CD4-positive, CD25-positive, alpha-beta regulatory T cell (primary cell): ENCODE measurements at regions not wholly inside any gene's neighbourhood (a gene's known extent, or its start where the extent isn't known, plus 50 kb on each side); places are given as distances from the start of the nearest gene placed in this dataset.
"Not testable (repeated sequence)": the region's sequence is repeated elsewhere in the genome, so short reads cannot be mapped to it uniquely, and the experiment has no call there.

ENCODE experiments used
- ATAC-seq, 2 donors: fragments of 150-1000 bp; cut with Tn5 transposase; one replicate each; pipeline ENCODE4 v1.10.0; 2021; ENCODE audit warnings: low read depth in 2 of 2, moderate number of reproducible peaks in 2 of 2, moderate library complexity in 1 of 2
- DNase-seq, 3 donors: peaks; one replicate each; pipeline versions ENCODE4 v3.0.0 to v3.0.0-alpha.2; 2012 to 2022; ENCODE audit warnings: mixed read lengths in 1 of 3
- H3K27ac ChIP-seq: one replicate; pipeline ENCODE4 v1.7.0; 2013; ENCODE audit warnings: mild to moderate bottlenecking, low read length; ENCODE audit not compliant: insufficient read depth, poor library complexity, severe bottlenecking
- H3K27me3 ChIP-seq: one replicate; pipeline ENCODE4 v1.7.0; 2013; ENCODE audit warnings: low read length; ENCODE audit not compliant: control insufficient read depth, insufficient read depth
- H3K36me3 ChIP-seq: one replicate; pipeline ENCODE4 v1.7.0; 2013; ENCODE audit warnings: mild to moderate bottlenecking, low read length, moderate library complexity; ENCODE audit not compliant: control insufficient read depth, insufficient read depth
- H3K4me1 ChIP-seq: 2 replicates; pipeline ENCODE4 v1.7.0; 2013; ENCODE audit warnings: mild to moderate bottlenecking, low read length; ENCODE audit not compliant: insufficient read depth, control insufficient read depth, poor library complexity, severe bottlenecking
- H3K4me3 ChIP-seq: one replicate; pipeline ENCODE4 v1.7.0; 2013; ENCODE audit warnings: low read depth, mild to moderate bottlenecking, low read length, moderate library complexity
- H3K9me3 ChIP-seq, 2 experiments: 1 replicate in 1 of 2; 2 replicates in 1 of 2; pipeline ENCODE4 v1.7.0; 2013; ENCODE audit warnings: low read length in 2 of 2, mild to moderate bottlenecking in 1 of 2, moderate library complexity in 1 of 2; ENCODE audit not compliant: control insufficient read depth in 2 of 2
- H3K27ac Mint-ChIP-seq, 3 donors: one replicate each; pipeline ENCODE4 v1.8.0; 2020 to 2022; ENCODE audit warnings: mild to moderate bottlenecking in 3 of 3, mixed read lengths in 3 of 3, moderate library complexity in 2 of 3
- H3K27me3 Mint-ChIP-seq: one replicate; pipeline ENCODE4 v1.8.0; 2022; ENCODE audit warnings: mild to moderate bottlenecking, mixed read lengths
- H3K36me3 Mint-ChIP-seq: one replicate; pipeline ENCODE4 v1.8.0; 2020; ENCODE audit warnings: mixed read lengths
- H3K4me1 Mint-ChIP-seq, 4 donors: one replicate each; pipeline ENCODE4 v1.8.0; 2020 to 2022; ENCODE audit warnings: mixed read lengths in 4 of 4, mild to moderate bottlenecking in 1 of 4
- H3K4me3 Mint-ChIP-seq, 4 donors: one replicate each; pipeline ENCODE4 v1.8.0; 2020 to 2022; ENCODE audit warnings: mild to moderate bottlenecking in 4 of 4, mixed read lengths in 4 of 4, moderate library complexity in 3 of 4
- H3K9me3 Mint-ChIP-seq, 7 donors: one replicate each; pipeline ENCODE4 v1.8.0; 2020 to 2022; ENCODE audit warnings: mixed read lengths in 7 of 7, mild to moderate bottlenecking in 3 of 7, moderate library complexity in 2 of 7

- no peak overlapping the region for H3K27ac Mint-ChIP-seq
- no peak overlapping the region for H3K4me3 ChIP-seq
- H3K4me1 Mint-ChIP-seq = no peaks in the 10 kb centered on the region
- peaks cover 0 to 4% (median 0%) of the 10 kb centered on the region in 7 donors for H3K9me3 Mint-ChIP-seq
- H3K27ac ChIP-seq = no peak overlapping the region
- no peaks in the 10 kb centered on the region for H3K4me1 ChIP-seq
- H3K4me3 Mint-ChIP-seq = no peak overlapping the region
- peaks cover 10% of the 10 kb centered on the region for H3K27me3 Mint-ChIP-seq
- DNase-seq (no peak), ATAC-seq (no peak)
- no peaks in the 10 kb centered on the region for H3K36me3 ChIP-seq
- H3K9me3 ChIP-seq = no peaks in the 10 kb centered on the region
- no peaks in the 10 kb centered on the region for H3K27me3 ChIP-seq
- H3K36me3 Mint-ChIP-seq = no peaks in the 10 kb centered on the region
These were observed 457.7 kb downstream of the ICE1 start for GRCh38 chr5:5880077-5880763.

GRCh38 chr5:5857396-5857795 is 434.9 kb downstream of the ICE1 start:
- Mint-ChIP-seq H3K27ac (no peak overlapping the region), H3K27me3 (no peaks in the 10 kb centered on the region), H3K36me3 (no peaks in the 10 kb centered on the region), H3K4me3 (no peak overlapping the region), H3K4me1 (no peaks in the 10 kb centered on the region), H3K9me3 (peaks cover 0 to 7% (median 0%) of the 10 kb centered on the region in 7 donors)
- Histone ChIP-seq H3K36me3 (no peaks in the 10 kb centered on the region), H3K4me1 (no peaks in the 10 kb centered on the region), H3K4me3 (no peak overlapping the region), H3K27ac (no peak overlapping the region), H3K9me3 (no peaks in the 10 kb centered on the region), H3K27me3 (no peaks in the 10 kb centered on the region)
- no peak for ATAC-seq
- DNase-seq = no peak

- Mint-ChIP-seq H3K27me3 (no peaks in the 10 kb centered on the region), H3K36me3 (no peaks in the 10 kb centered on the region), H3K27ac (no peak overlapping the region), H3K4me1 (no peaks in the 10 kb centered on the region), H3K9me3 (peaks cover 0 to 7% (median 2%) of the 10 kb centered on the region in 7 donors), H3K4me3 (no peak overlapping the region)
- Histone ChIP-seq H3K27me3 (peaks cover 1% of the 10 kb centered on the region), H3K27ac (no peak overlapping the region), H3K36me3 (no peaks in the 10 kb centered on the region), H3K9me3 (no peaks in the 10 kb centered on the region), H3K4me1 (no peaks in the 10 kb centered on the region), H3K4me3 (no peak overlapping the region)
- DNase-seq = no peak
- no peak for ATAC-seq
These were observed 431.6 kb downstream of the ICE1 start for GRCh38 chr5:5854087-5854486.

- H3K9me3 Mint-ChIP-seq = peaks cover 0 to 3% (median 0%) of the 10 kb centered on the region in 7 donors
- Histone ChIP-seq H3K27me3 (no peaks in the 10 kb centered on the region), H3K4me1 (no peaks in the 10 kb centered on the region), H3K9me3 (no peaks in the 10 kb centered on the region), H3K27ac (no peak overlapping the region), H3K36me3 (no peaks in the 10 kb centered on the region), H3K4me3 (no peak overlapping the region)
- H3K27ac Mint-ChIP-seq = no peak overlapping the region
- DNase-seq = no peak
- H3K4me1 Mint-ChIP-seq = no peaks in the 10 kb centered on the region
- ATAC-seq = no peak
- no peaks in the 10 kb centered on the region for H3K36me3 Mint-ChIP-seq
- H3K27me3 Mint-ChIP-seq = no peaks in the 10 kb centered on the region
- no peak overlapping the region for H3K4me3 Mint-ChIP-seq
These were observed 416.0 kb downstream of the ICE1 start for GRCh38 chr5:5838493-5838892.

GRCh38 chr5:5831622-5832021 is 409.1 kb downstream of the ICE1 start:
- ATAC-seq, H3K4me1 ChIP-seq, H3K9me3 ChIP-seq, DNase-seq, H3K36me3 ChIP-seq, H3K36me3 Mint-ChIP-seq, H3K4me3 Mint-ChIP-seq, H3K9me3 Mint-ChIP-seq, H3K4me3 ChIP-seq, H3K27me3 ChIP-seq, H3K4me1 Mint-ChIP-seq, H3K27ac Mint-ChIP-seq, H3K27me3 Mint-ChIP-seq, H3K27ac ChIP-seq: not testable (repeated sequence)

- Histone ChIP-seq H3K9me3 (no peaks in the 10 kb centered on the region), H3K4me3 (no peak overlapping the region), H3K27ac (no peak overlapping the region), H3K27me3 (peaks cover 2% of the 10 kb centered on the region), H3K36me3 (no peaks in the 10 kb centered on the region), H3K4me1 (no peaks in the 10 kb centered on the region)
- ATAC-seq (no peak), DNase-seq (no peak)
- Mint-ChIP-seq H3K36me3 (no peaks in the 10 kb centered on the region), H3K4me1 (no peaks in the 10 kb centered on the region), H3K27ac (no peak overlapping the region), H3K4me3 (no peak overlapping the region), H3K27me3 (no peaks in the 10 kb centered on the region), H3K9me3 (peaks cover 0 to 5% (median 0%) of the 10 kb centered on the region in 7 donors)
These were observed 406.1 kb downstream of the ICE1 start for GRCh38 chr5:5828619-5829018.

GRCh38 chr5:5826911-5827310 is 404.4 kb downstream of the ICE1 start:
- H3K4me1 Mint-ChIP-seq = no peaks in the 10 kb centered on the region
- Histone ChIP-seq H3K36me3 (no peaks in the 10 kb centered on the region), H3K4me3 (no peak overlapping the region), H3K9me3 (no peaks in the 10 kb centered on the region), H3K27ac (no peak overlapping the region), H3K4me1 (no peaks in the 10 kb centered on the region), H3K27me3 (peaks cover 2% of the 10 kb centered on the region)
- no peaks in the 10 kb centered on the region for H3K27me3 Mint-ChIP-seq
- DNase-seq (no peak), ATAC-seq (no peak)
- no peak overlapping the region for H3K27ac Mint-ChIP-seq
- no peaks in the 10 kb centered on the region for H3K36me3 Mint-ChIP-seq
- H3K9me3 Mint-ChIP-seq = peaks cover 0 to 5% (median 0%) of the 10 kb centered on the region in 7 donors
- no peak overlapping the region for H3K4me3 Mint-ChIP-seq

GRCh38 chr5:5822729-5823257 is 400.3 kb downstream of the ICE1 start:
- no peak overlapping the region for H3K4me3 ChIP-seq
- H3K4me1 ChIP-seq = no peaks in the 10 kb centered on the region
- H3K4me3 Mint-ChIP-seq = no peak overlapping the region
- H3K36me3 Mint-ChIP-seq = no peaks in the 10 kb centered on the region
- H3K9me3 Mint-ChIP-seq = peaks cover 0 to 2% (median 0%) of the 10 kb centered on the region in 7 donors
- ATAC-seq (no peak), DNase-seq (no peak)
- H3K27me3 ChIP-seq = peaks cover 2% of the 10 kb centered on the region
- peaks cover 13% of the 10 kb centered on the region for H3K27me3 Mint-ChIP-seq
- H3K4me1 Mint-ChIP-seq = no peaks in the 10 kb centered on the region
- H3K27ac ChIP-seq = no peak overlapping the region
- no peak overlapping the region for H3K27ac Mint-ChIP-seq
- H3K9me3 ChIP-seq = no peaks in the 10 kb centered on the region
- H3K36me3 ChIP-seq = no peaks in the 10 kb centered on the region
